ENCODE measurements at regions not wholly inside any gene's neighbourhood (a gene's known extent, or its start where the extent isn't known, plus 50 kb on each side); places are given as distances from the start of the nearest gene placed in this dataset.

DNA sequence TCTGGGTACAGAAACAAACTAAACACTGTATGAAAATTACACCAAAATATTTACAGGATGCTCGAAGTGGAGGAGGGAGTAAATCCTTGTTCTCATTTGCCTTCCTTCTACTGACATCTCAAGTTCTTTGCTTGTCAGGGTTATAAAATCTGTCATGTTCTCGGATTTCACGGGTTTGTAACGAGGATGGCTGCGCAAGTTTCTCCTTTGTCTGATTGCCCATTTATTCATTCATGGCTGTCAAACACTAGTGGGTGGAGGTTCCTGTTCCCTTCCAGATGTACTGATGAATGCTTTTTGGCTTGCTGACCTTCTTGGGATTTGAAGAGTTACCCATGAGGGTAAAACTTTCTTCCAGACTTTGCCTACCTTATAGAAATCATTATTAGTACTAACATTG, 206.9 kb downstream of the SPCS3 start:
- TF ChIP-seq, protein P1, sequence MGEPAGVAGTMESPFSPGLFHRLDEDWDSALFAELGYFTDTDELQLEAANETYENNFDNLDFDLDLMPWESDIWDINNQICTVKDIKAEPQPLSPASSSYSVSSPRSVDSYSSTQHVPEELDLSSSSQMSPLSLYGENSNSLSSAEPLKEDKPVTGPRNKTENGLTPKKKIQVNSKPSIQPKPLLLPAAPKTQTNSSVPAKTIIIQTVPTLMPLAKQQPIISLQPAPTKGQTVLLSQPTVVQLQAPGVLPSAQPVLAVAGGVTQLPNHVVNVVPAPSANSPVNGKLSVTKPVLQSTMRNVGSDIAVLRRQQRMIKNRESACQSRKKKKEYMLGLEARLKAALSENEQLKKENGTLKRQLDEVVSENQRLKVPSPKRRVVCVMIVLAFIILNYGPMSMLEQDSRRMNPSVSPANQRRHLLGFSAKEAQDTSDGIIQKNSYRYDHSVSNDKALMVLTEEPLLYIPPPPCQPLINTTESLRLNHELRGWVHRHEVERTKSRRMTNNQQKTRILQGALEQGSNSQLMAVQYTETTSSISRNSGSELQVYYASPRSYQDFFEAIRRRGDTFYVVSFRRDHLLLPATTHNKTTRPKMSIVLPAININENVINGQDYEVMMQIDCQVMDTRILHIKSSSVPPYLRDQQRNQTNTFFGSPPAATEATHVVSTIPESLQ (CRISPR knock-in tag; IDR thresholded peaks at IDR 0.05) = no peak
- TF ChIP-seq, protein P2, sequence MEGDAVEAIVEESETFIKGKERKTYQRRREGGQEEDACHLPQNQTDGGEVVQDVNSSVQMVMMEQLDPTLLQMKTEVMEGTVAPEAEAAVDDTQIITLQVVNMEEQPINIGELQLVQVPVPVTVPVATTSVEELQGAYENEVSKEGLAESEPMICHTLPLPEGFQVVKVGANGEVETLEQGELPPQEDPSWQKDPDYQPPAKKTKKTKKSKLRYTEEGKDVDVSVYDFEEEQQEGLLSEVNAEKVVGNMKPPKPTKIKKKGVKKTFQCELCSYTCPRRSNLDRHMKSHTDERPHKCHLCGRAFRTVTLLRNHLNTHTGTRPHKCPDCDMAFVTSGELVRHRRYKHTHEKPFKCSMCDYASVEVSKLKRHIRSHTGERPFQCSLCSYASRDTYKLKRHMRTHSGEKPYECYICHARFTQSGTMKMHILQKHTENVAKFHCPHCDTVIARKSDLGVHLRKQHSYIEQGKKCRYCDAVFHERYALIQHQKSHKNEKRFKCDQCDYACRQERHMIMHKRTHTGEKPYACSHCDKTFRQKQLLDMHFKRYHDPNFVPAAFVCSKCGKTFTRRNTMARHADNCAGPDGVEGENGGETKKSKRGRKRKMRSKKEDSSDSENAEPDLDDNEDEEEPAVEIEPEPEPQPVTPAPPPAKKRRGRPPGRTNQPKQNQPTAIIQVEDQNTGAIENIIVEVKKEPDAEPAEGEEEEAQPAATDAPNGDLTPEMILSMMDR (IDR thresholded peaks at IDR 0.05) = no peak
- TF ChIP-seq, protein P3, sequence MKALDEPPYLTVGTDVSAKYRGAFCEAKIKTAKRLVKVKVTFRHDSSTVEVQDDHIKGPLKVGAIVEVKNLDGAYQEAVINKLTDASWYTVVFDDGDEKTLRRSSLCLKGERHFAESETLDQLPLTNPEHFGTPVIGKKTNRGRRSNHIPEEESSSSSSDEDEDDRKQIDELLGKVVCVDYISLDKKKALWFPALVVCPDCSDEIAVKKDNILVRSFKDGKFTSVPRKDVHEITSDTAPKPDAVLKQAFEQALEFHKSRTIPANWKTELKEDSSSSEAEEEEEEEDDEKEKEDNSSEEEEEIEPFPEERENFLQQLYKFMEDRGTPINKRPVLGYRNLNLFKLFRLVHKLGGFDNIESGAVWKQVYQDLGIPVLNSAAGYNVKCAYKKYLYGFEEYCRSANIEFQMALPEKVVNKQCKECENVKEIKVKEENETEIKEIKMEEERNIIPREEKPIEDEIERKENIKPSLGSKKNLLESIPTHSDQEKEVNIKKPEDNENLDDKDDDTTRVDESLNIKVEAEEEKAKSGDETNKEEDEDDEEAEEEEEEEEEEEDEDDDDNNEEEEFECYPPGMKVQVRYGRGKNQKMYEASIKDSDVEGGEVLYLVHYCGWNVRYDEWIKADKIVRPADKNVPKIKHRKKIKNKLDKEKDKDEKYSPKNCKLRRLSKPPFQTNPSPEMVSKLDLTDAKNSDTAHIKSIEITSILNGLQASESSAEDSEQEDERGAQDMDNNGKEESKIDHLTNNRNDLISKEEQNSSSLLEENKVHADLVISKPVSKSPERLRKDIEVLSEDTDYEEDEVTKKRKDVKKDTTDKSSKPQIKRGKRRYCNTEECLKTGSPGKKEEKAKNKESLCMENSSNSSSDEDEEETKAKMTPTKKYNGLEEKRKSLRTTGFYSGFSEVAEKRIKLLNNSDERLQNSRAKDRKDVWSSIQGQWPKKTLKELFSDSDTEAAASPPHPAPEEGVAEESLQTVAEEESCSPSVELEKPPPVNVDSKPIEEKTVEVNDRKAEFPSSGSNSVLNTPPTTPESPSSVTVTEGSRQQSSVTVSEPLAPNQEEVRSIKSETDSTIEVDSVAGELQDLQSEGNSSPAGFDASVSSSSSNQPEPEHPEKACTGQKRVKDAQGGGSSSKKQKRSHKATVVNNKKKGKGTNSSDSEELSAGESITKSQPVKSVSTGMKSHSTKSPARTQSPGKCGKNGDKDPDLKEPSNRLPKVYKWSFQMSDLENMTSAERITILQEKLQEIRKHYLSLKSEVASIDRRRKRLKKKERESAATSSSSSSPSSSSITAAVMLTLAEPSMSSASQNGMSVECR (CRISPR knock-in tag; IDR thresholded peaks at IDR 0.05; ENCODE audit: borderline replicate concordance) = no peak
- CTCF ChIA-PET = no interaction called here
- ATAC-seq (no peak), DNase-seq (ENCODE audit: low spot score) (no peak)
- Mint-ChIP-seq H3K9me3 (peaks cover 7% of the 10 kb centered on the region), H3K4me1 (no peaks in the 10 kb centered on the region), H3K4me3 (no peak overlapping the region), H3K27ac (no peak overlapping the region), H3K27me3 (ENCODE audit: low read depth) (no peaks in the 10 kb centered on the region), H3K36me3 (no peaks in the 10 kb centered on the region)
- POLR2A ChIA-PET = no interaction called here

DNA sequence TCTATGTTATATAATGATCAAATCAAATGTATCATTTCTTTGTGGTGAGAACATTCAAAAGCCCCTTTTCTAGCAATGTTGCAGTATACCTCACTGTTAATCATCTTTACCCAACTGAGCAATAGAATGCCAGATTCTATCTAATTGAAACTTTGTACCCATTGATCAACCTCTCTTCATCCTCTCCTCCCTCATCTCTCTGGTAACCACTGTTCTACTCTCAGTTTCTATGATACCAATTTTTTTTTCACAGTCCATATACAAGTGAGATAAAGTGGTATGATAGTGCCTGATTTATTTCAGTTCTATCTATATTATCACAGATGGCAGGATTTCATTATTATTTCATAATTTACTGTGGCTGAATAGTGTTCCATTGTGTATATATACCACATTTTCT, 209.8 kb downstream of the SPCS3 start:
- Mint-ChIP-seq H3K9me3 (no peaks in the 10 kb centered on the region), H3K27me3 (ENCODE audit: low read depth) (no peaks in the 10 kb centered on the region), H3K36me3 (no peaks in the 10 kb centered on the region), H3K4me3 (no peak overlapping the region), H3K27ac (no peak overlapping the region), H3K4me1 (peaks cover 1% of the 10 kb centered on the region; the same call in 1 of the 2 replicates)
- ATAC-seq (no peak), DNase-seq (ENCODE audit: low spot score) (no peak)
- CTCF ChIA-PET = no interaction called here
- POLR2A ChIA-PET = no interaction called here
- TF ChIP-seq, protein P4, sequence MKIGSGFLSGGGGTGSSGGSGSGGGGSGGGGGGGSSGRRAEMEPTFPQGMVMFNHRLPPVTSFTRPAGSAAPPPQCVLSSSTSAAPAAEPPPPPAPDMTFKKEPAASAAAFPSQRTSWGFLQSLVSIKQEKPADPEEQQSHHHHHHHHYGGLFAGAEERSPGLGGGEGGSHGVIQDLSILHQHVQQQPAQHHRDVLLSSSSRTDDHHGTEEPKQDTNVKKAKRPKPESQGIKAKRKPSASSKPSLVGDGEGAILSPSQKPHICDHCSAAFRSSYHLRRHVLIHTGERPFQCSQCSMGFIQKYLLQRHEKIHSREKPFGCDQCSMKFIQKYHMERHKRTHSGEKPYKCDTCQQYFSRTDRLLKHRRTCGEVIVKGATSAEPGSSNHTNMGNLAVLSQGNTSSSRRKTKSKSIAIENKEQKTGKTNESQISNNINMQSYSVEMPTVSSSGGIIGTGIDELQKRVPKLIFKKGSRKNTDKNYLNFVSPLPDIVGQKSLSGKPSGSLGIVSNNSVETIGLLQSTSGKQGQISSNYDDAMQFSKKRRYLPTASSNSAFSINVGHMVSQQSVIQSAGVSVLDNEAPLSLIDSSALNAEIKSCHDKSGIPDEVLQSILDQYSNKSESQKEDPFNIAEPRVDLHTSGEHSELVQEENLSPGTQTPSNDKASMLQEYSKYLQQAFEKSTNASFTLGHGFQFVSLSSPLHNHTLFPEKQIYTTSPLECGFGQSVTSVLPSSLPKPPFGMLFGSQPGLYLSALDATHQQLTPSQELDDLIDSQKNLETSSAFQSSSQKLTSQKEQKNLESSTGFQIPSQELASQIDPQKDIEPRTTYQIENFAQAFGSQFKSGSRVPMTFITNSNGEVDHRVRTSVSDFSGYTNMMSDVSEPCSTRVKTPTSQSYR (CRISPR knock-in tag; IDR thresholded peaks at IDR 0.05) = no peak
- TF ChIP-seq ELF4 (CRISPR knock-in tag; IDR thresholded peaks at IDR 0.05; ENCODE audit: low read depth) (no peak), OVOL2 (CRISPR knock-in tag; IDR thresholded peaks at IDR 0.05; ENCODE audit: borderline replicate concordance) (no peak), SOX15 (CRISPR knock-in tag; IDR thresholded peaks at IDR 0.05) (no peak), FOXJ3 (CRISPR knock-in tag; IDR thresholded peaks at IDR 0.05; ENCODE audit: borderline replicate concordance) (no peak)
- TF ChIP-seq, protein P5, sequence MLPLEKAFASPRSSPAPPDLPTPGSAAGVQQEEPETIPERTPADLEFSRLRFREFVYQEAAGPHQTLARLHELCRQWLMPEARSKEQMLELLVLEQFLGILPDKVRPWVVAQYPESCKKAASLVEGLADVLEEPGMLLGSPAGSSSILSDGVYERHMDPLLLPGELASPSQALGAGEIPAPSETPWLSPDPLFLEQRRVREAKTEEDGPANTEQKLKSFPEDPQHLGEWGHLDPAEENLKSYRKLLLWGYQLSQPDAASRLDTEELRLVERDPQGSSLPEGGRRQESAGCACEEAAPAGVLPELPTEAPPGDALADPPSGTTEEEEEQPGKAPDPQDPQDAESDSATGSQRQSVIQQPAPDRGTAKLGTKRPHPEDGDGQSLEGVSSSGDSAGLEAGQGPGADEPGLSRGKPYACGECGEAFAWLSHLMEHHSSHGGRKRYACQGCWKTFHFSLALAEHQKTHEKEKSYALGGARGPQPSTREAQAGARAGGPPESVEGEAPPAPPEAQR (CRISPR knock-in tag; IDR thresholded peaks at IDR 0.05) = no peak
- TF ChIP-seq, protein P6, sequence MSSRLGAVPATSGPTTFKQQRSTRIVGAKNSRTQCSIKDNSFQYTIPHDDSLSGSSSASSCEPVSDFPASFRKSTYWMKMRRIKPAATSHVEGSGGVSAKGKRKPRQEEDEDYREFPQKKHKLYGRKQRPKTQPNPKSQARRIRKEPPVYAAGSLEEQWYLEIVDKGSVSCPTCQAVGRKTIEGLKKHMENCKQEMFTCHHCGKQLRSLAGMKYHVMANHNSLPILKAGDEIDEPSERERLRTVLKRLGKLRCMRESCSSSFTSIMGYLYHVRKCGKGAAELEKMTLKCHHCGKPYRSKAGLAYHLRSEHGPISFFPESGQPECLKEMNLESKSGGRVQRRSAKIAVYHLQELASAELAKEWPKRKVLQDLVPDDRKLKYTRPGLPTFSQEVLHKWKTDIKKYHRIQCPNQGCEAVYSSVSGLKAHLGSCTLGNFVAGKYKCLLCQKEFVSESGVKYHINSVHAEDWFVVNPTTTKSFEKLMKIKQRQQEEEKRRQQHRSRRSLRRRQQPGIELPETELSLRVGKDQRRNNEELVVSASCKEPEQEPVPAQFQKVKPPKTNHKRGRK (CRISPR knock-in tag; IDR thresholded peaks at IDR 0.05; ENCODE audit: borderline replicate concordance) = no peak
